Epithelial cell of esophagus (primary cell): ENCODE measurements at regions not wholly inside any gene's neighbourhood (a gene's known extent, or its start where the extent isn't known, plus 50 kb on each side); places are given as distances from the start of the nearest gene placed in this dataset.

Source experiments
- DNase-seq: peaks from one replicate; pipeline ENCODE4 v3.0.0; 2010; ENCODE audit warnings: low read depth
- H3K4me3 ChIP-seq: 2 replicates; pipeline ENCODE4 v1.5.1; 2011; ENCODE audit warnings: mild to moderate bottlenecking, low read length, control low read depth
- CTCF ChIP-seq: IDR thresholded peaks from 2 replicates; pipeline ENCODE4 v1.5.1; 2011; ENCODE audit warnings: low read depth, mild to moderate bottlenecking, low read length, control low read depth, inconsistent platforms; ENCODE audit not compliant: insufficient read depth; ENCODE audit errors: missing control alignments

DNA sequence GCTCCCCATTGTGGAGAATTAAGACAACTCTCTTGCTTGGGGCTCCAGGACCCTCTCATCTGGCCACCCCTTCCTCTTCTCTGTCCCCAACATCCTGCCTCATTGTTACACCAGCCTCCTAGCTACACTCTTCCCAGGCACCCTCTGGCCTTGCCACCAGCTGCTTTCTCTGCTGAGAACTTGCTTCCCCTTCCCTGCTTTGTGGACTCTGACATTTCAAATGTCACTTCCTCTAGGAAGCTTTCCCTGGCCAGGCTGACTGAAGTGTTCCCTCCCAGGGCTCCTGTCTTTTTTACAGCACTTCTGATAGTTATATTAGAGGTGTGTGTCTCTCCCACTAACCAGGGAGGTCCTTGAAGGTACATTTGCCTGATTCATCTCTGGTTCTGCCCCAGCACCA, 194.0 kb upstream of the KLF4 start:
- no peak for DNase-seq
- H3K4me3 ChIP-seq: no peak overlapping the region
- no peak for TF ChIP-seq CTCF

DNA sequence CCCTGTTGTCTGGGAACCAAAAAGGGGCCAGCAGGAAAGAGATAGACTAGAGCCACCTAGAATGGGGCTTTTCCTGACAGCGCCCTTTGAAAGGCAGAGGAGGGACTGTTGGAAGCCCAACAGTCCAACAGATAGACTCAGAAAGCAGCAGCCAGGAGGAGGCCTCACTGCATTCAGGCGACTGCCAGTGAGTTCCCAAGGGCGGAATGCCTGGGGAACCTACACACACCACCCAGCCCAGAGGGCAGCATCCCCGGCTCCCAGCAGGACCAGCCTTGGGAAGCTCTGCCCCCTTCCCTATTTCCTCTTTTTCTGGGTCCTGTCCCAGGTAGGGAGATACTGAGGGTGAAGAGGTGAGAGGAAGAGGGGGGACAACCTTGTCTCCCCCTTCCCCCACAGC, 192.4 kb upstream of the KLF4 start:
- H3K4me3 ChIP-seq: no peak overlapping the region
- no peak for DNase-seq
- no peak for TF ChIP-seq CTCF

DNA sequence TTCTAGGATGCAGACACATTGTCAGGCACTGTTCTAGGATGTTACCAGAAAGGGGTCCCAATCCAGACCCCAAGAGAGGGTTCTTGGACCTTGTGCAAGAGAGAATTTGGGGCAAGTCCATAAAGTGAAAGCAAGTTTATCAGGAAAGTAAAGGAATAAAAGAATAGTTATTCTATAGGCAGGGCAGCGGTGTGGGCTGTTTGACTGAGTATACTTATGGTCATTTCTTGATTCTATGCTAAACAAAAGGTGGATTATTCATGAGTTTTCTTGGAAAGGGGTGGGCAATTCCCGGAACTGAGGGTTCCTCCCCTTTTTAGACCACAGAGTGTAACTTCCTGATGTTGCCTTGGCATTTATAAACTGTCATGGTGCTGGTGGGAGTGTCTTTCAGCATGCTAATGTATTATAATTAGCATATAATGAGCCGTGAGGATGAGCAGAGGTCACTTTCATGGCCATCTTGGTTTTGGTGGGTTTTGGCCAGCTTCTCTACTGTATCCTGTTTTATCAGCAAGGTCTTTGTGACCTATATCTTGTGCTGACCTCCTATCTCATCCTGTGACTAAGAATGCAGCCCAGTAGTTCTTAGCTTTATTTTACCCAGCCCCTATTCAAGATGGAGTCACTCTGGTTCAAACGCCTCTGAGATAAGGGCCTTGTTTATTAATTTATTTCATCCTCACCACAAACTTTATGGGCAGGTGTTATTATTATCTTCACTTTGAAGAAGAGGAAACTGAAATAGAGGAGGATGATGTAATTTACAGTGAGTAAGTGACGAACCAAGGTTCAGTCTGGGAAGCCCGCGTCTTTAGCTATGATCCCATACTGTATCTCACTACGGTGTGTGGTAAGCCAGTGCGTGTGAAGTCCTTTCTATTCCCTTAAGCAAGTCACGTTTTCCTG, 186.0 kb upstream of the KLF4 start:
- no peak overlapping the region for H3K4me3 ChIP-seq
- TF ChIP-seq CTCF: no peak
- no peak for DNase-seq

DNA sequence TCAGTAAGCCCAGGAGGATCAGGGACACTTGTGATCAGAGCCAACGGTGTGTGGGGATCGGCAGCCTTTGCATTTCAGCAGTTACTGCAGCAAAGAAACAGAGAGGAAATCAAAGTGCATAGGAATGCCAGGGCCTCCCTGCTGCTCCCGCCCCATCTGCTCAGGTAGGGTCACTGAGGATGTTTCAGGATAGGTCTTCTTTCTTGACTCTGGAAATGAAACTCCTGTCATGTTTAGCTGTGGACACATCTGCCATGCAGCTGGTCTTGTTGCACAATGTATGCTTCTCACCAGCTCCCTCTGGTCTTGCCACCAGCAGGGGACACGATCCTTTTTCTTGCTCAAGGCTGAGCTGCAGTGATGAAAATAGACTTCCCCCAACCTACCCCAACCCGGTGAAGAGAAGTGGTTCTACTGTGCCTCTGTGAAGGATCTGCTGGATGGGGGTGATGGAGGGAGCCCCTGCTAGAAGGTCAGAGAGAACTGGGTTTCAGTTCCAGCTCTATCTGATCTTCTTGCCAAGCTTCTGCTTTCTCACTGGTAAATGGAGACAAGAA, 185.2 kb upstream of the KLF4 start:
- no peak for TF ChIP-seq CTCF
- no peak overlapping the region for H3K4me3 ChIP-seq
- no peak for DNase-seq

- H3K4me3 ChIP-seq: no peak overlapping the region
- no peak for TF ChIP-seq CTCF
- DNase-seq: no peak
These were observed 184.5 kb upstream of the KLF4 start for GRCh38 chr9:107673861-107674720.

GRCh38 chr9:107671588-107671987, 182.0 kb upstream of the KLF4 start:
- DNase-seq: no peak
- no peak overlapping the region for H3K4me3 ChIP-seq
- no peak for TF ChIP-seq CTCF
